ENCODE measurements at regions not wholly inside any gene's neighbourhood (a gene's known extent, or its start where the extent isn't known, plus 50 kb on each side); places are given as distances from the start of the nearest gene placed in this dataset.

DNA sequence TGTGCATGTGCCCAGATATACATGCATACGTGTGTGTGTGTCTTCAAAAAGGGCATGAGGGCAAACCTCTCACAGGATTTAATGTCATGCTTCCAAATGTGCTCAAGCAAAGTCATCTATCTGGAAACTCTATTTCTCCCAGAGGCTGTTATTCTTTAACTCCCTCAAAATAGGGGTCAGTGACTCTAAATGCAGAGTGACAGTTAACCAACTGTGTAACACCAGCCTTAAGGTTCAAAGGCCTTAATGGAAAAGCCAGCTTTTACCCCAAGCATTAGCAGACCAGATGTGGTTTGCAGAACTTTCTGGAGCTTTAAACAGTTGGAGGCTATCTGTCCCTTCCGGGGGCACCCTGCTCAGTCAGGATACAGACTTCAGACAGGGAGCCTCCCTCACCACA is 70.4 kb upstream of the SLC7A14 start:
- TF ChIP-seq, protein P1, sequence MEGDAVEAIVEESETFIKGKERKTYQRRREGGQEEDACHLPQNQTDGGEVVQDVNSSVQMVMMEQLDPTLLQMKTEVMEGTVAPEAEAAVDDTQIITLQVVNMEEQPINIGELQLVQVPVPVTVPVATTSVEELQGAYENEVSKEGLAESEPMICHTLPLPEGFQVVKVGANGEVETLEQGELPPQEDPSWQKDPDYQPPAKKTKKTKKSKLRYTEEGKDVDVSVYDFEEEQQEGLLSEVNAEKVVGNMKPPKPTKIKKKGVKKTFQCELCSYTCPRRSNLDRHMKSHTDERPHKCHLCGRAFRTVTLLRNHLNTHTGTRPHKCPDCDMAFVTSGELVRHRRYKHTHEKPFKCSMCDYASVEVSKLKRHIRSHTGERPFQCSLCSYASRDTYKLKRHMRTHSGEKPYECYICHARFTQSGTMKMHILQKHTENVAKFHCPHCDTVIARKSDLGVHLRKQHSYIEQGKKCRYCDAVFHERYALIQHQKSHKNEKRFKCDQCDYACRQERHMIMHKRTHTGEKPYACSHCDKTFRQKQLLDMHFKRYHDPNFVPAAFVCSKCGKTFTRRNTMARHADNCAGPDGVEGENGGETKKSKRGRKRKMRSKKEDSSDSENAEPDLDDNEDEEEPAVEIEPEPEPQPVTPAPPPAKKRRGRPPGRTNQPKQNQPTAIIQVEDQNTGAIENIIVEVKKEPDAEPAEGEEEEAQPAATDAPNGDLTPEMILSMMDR (IDR thresholded peaks at IDR 0.05): no peak
- no peak for TF ChIP-seq EZH2 (IDR thresholded peaks at IDR 0.05; ENCODE audit: borderline replicate concordance, insufficient read depth, low read depth, low read length, poor library complexity, severe bottlenecking)
